Naive B cell (primary cell): ENCODE measurements at regions not wholly inside any gene's neighbourhood (a gene's known extent, or its start where the extent isn't known, plus 50 kb on each side); places are given as distances from the start of the nearest gene placed in this dataset.
A peak's percentile ranks its signal among the peaks of the same experiment; 100 is the strongest.
"Not testable (repeated sequence)": the region's sequence is repeated elsewhere in the genome, so short reads cannot be mapped to it uniquely, and the experiment has no call there.

Experiments used
- ATAC-seq, 2 donors: fragments of 150-1000 bp; cut with Tn5 transposase; 2 replicates each; pipeline ENCODE4 v1.10.0; 2021; ENCODE audit warnings: low read depth in 2 of 2, mild to moderate bottlenecking in 2 of 2, moderate library complexity in 2 of 2
- DNase-seq: peaks from one replicate; pipeline ENCODE4 v3.0.0; 2022
- H3K27ac Mint-ChIP-seq, 6 donors: one replicate each; pipeline ENCODE4 v1.8.0; 2020 to 2022; ENCODE audit warnings: mild to moderate bottlenecking in 6 of 6, mixed read lengths in 6 of 6, moderate library complexity in 5 of 6, inconsistent platforms in 2 of 6
- H3K27me3 Mint-ChIP-seq, 3 donors: one replicate each; pipeline ENCODE4 v1.8.0; 2021 to 2022; ENCODE audit warnings: mixed read lengths in 3 of 3, mild to moderate bottlenecking in 1 of 3
- H3K36me3 Mint-ChIP-seq, 2 donors: one replicate each; pipeline ENCODE4 v1.8.0; 2020 to 2022; ENCODE audit warnings: mixed read lengths in 2 of 2, inconsistent platforms in 1 of 2, mild to moderate bottlenecking in 1 of 2
- H3K4me1 Mint-ChIP-seq, 3 donors: one replicate each; pipeline ENCODE4 v1.8.0; 2020 to 2022; ENCODE audit warnings: mixed read lengths in 3 of 3, inconsistent platforms in 1 of 3, mild to moderate bottlenecking in 1 of 3, moderate library complexity in 1 of 3
- H3K4me3 Mint-ChIP-seq, 8 donors: one replicate each; pipeline ENCODE4 v1.8.0; 2020 to 2022; ENCODE audit warnings: mild to moderate bottlenecking in 8 of 8, mixed read lengths in 8 of 8, moderate library complexity in 8 of 8, inconsistent platforms in 2 of 8
- H3K9me3 Mint-ChIP-seq, 7 donors: one replicate each; pipeline ENCODE4 v1.8.0; 2020 to 2022; ENCODE audit warnings: mixed read lengths in 7 of 7, mild to moderate bottlenecking in 5 of 7, inconsistent platforms in 2 of 7, moderate library complexity in 1 of 7

- peaks cover 0 to 7% (median under 1%) of the 10 kb centered on the region in 3 donors for H3K27me3 Mint-ChIP-seq
- H3K4me1 Mint-ChIP-seq = no peaks in the 10 kb centered on the region
- H3K27ac Mint-ChIP-seq = no peak overlapping the region
- H3K4me3 Mint-ChIP-seq = no peak overlapping the region
- H3K9me3 Mint-ChIP-seq = peaks cover 0 to 4% (median 0%) of the 10 kb centered on the region in 7 donors
- DNase-seq = no peak
- H3K36me3 Mint-ChIP-seq = no peaks in the 10 kb centered on the region
- no peak for ATAC-seq
These were observed 573.8 kb upstream of the NR5A2 start for GRCh38 chr1:199453723-199454122.

- H3K9me3 Mint-ChIP-seq = peaks cover 5 to 20% (median 14%) of the 10 kb centered on the region in 7 donors
- ATAC-seq (peak; percentile 54 to 69), DNase-seq (peak; percentile 8)
- H3K4me1 Mint-ChIP-seq = peaks cover 5 to 19% (median 6%) of the 10 kb centered on the region in 3 donors
- H3K27me3 Mint-ChIP-seq = no peaks in the 10 kb centered on the region
- peak overlapping the region in 3 of 8 donors; percentile 2 to 79 (median 22) for H3K4me3 Mint-ChIP-seq
- H3K27ac Mint-ChIP-seq = peak overlapping the region in 2 of 6 donors; percentile 68 to 76
- H3K36me3 Mint-ChIP-seq = peaks cover 7 to 8% of the 10 kb centered on the region in 2 donors
These were observed 566.6 kb upstream of the NR5A2 start for GRCh38 chr1:199460933-199461332.

GRCh38 chr1:199463521-199464127 is 563.9 kb upstream of the NR5A2 start:
- H3K9me3 Mint-ChIP-seq = peaks cover 5 to 19% (median 14%) of the 10 kb centered on the region in 7 donors
- ATAC-seq (peak in 1 of 2 donors; percentile 45), DNase-seq (peak; percentile 12)
- no peaks in the 10 kb centered on the region for H3K27me3 Mint-ChIP-seq
- no peak overlapping the region for H3K4me3 Mint-ChIP-seq
- H3K27ac Mint-ChIP-seq = peak overlapping the region in 2 of 6 donors; percentile 2 to 65
- H3K36me3 Mint-ChIP-seq = peaks cover 7 to 8% of the 10 kb centered on the region in 2 donors
- H3K4me1 Mint-ChIP-seq = peaks cover 5 to 19% (median 6%) of the 10 kb centered on the region in 3 donors

GRCh38 chr1:199466961-199467360 is 560.5 kb upstream of the NR5A2 start:
- peaks cover 7 to 25% (median 15%) of the 10 kb centered on the region in 7 donors for H3K9me3 Mint-ChIP-seq
- H3K36me3 Mint-ChIP-seq = peaks cover 7 to 8% of the 10 kb centered on the region in 2 donors
- no peak for ATAC-seq
- DNase-seq = no peak
- peak overlapping the region in 1 of 6 donors; percentile 44 for H3K27ac Mint-ChIP-seq
- peaks cover 0 to 11% (median 0%) of the 10 kb centered on the region in 3 donors for H3K4me1 Mint-ChIP-seq
- no peak overlapping the region for H3K4me3 Mint-ChIP-seq
- no peaks in the 10 kb centered on the region for H3K27me3 Mint-ChIP-seq

GRCh38 chr1:199472018-199472417 is 555.5 kb upstream of the NR5A2 start:
- H3K4me3 Mint-ChIP-seq = no peak overlapping the region
- ATAC-seq = no peak
- H3K27me3 Mint-ChIP-seq = no peaks in the 10 kb centered on the region
- peaks cover 0 to 6% (median 0%) of the 10 kb centered on the region in 7 donors for H3K9me3 Mint-ChIP-seq
- H3K4me1 Mint-ChIP-seq = no peaks in the 10 kb centered on the region
- H3K36me3 Mint-ChIP-seq = no peaks in the 10 kb centered on the region
- DNase-seq = no peak
- H3K27ac Mint-ChIP-seq = peak overlapping the region in 2 of 6 donors; percentile 61 to 80

GRCh38 chr1:199472978-199473377 is 554.5 kb upstream of the NR5A2 start:
- H3K36me3 Mint-ChIP-seq = no peaks in the 10 kb centered on the region

GRCh38 chr1:199474738-199475137 is 552.8 kb upstream of the NR5A2 start:
- H3K4me3 Mint-ChIP-seq = no peak overlapping the region
- DNase-seq (no peak), ATAC-seq (no peak)
- H3K9me3 Mint-ChIP-seq = peaks cover 0 to 3% (median 0%) of the 10 kb centered on the region in 7 donors
- H3K27ac Mint-ChIP-seq = no peak overlapping the region
- H3K36me3 Mint-ChIP-seq = no peaks in the 10 kb centered on the region
- H3K4me1 Mint-ChIP-seq = peaks cover 0 to 6% (median 0%) of the 10 kb centered on the region in 3 donors
- H3K27me3 Mint-ChIP-seq = no peaks in the 10 kb centered on the region

More at GRCh38 chr1:199472978-199473377, 554.5 kb upstream of the NR5A2 start:
- no peaks in the 10 kb centered on the region for H3K4me1 Mint-ChIP-seq
- H3K9me3 Mint-ChIP-seq = peaks cover 0 to 6% (median 0%) of the 10 kb centered on the region in 7 donors
- no peaks in the 10 kb centered on the region for H3K27me3 Mint-ChIP-seq
- no peak overlapping the region for H3K27ac Mint-ChIP-seq
- no peak for DNase-seq
- no peak for ATAC-seq
- no peak overlapping the region for H3K4me3 Mint-ChIP-seq

GRCh38 chr1:199482426-199482825 is 545.1 kb upstream of the NR5A2 start:
- ATAC-seq (no peak), DNase-seq (no peak)
- Mint-ChIP-seq H3K4me1 (peaks cover 0 to 14% (median 4%) of the 10 kb centered on the region in 3 donors), H3K9me3 (peaks cover 0 to 15% (median 7%) of the 10 kb centered on the region in 7 donors), H3K36me3 (peaks cover 0 to 8% of the 10 kb centered on the region in 2 donors), H3K27me3 (no peaks in the 10 kb centered on the region), H3K4me3 (no peak overlapping the region), H3K27ac (no peak overlapping the region)

- peak overlapping the region in 6 of 8 donors; percentile 1 to 77 (median 18) for H3K4me3 Mint-ChIP-seq
- peaks cover 6 to 13% of the 10 kb centered on the region in 2 donors for H3K36me3 Mint-ChIP-seq
- peaks cover 13 to 33% (median 32%) of the 10 kb centered on the region in 3 donors for H3K4me1 Mint-ChIP-seq
- H3K27me3 Mint-ChIP-seq = no peaks in the 10 kb centered on the region
- no peak for DNase-seq
- H3K27ac Mint-ChIP-seq = peak overlapping the region; percentile 3 to 85 (median 28)
- H3K9me3 Mint-ChIP-seq = peaks cover 0 to 37% (median 22%) of the 10 kb centered on the region in 7 donors
- peak; percentile 25 to 66 for ATAC-seq
These were observed 537.9 kb upstream of the NR5A2 start for GRCh38 chr1:199489594-199489993.

GRCh38 chr1:199490769-199491527 is 536.6 kb upstream of the NR5A2 start:
- ATAC-seq = no peak
- Mint-ChIP-seq H3K36me3 (peaks cover 13% of the 10 kb centered on the region in 2 donors), H3K4me1 (peaks cover 17 to 33% (median 32%) of the 10 kb centered on the region in 3 donors), H3K27me3 (no peaks in the 10 kb centered on the region), H3K27ac (no peak overlapping the region), H3K4me3 (peak overlapping the region in 2 of 8 donors; percentile 2 to 22), H3K9me3 (peaks cover 4 to 47% (median 34%) of the 10 kb centered on the region in 7 donors)
- DNase-seq = no peak

GRCh38 chr1:199495432-199495831 is 532.1 kb upstream of the NR5A2 start:
- peak overlapping the region in 1 of 8 donors; percentile 53 for H3K4me3 Mint-ChIP-seq
- peaks cover 6 to 39% of the 10 kb centered on the region in 2 donors for H3K36me3 Mint-ChIP-seq
- DNase-seq (no peak), ATAC-seq (no peak)
- peaks cover 38 to 50% (median 49%) of the 10 kb centered on the region in 3 donors for H3K4me1 Mint-ChIP-seq
- peak overlapping the region in 3 of 6 donors; percentile 15 to 86 (median 41) for H3K27ac Mint-ChIP-seq
- H3K9me3 Mint-ChIP-seq = peaks cover 5 to 56% (median 45%) of the 10 kb centered on the region in 7 donors
- no peaks in the 10 kb centered on the region for H3K27me3 Mint-ChIP-seq

GRCh38 chr1:199498802-199499201 is 528.7 kb upstream of the NR5A2 start:
- not testable (repeated sequence) for H3K27me3 Mint-ChIP-seq
- peaks cover 9 to 64% (median 55%) of the 10 kb centered on the region in 7 donors for H3K9me3 Mint-ChIP-seq
- DNase-seq = peak; percentile 84
- H3K4me3 Mint-ChIP-seq = peak overlapping the region; percentile 30 to 91 (median 78)
- peaks cover 37 to 39% (median 38%) of the 10 kb centered on the region in 3 donors for H3K4me1 Mint-ChIP-seq
- peaks cover 10 to 40% of the 10 kb centered on the region in 2 donors for H3K36me3 Mint-ChIP-seq
- peak; percentile 94 for ATAC-seq
- H3K27ac Mint-ChIP-seq = peak overlapping the region; percentile 83 to 97 (median 96)

- no peak for ATAC-seq
- H3K36me3 Mint-ChIP-seq = peaks cover 0 to under 1% of the 10 kb centered on the region in 2 donors
- peaks cover 16 to 39% (median 24%) of the 10 kb centered on the region in 3 donors for H3K4me1 Mint-ChIP-seq
- H3K27me3 Mint-ChIP-seq = no peaks in the 10 kb centered on the region
- H3K27ac Mint-ChIP-seq = no peak overlapping the region
- H3K4me3 Mint-ChIP-seq = no peak overlapping the region
- no peak for DNase-seq
- H3K9me3 Mint-ChIP-seq = peaks cover 0 to 6% (median 4%) of the 10 kb centered on the region in 7 donors
These were observed 519.4 kb upstream of the NR5A2 start for GRCh38 chr1:199508072-199508471.
